ENCODE measurements at regions not wholly inside any gene's neighbourhood (a gene's known extent, or its start where the extent isn't known, plus 50 kb on each side); places are given as distances from the start of the nearest gene placed in this dataset.
A peak's percentile ranks its signal among the peaks of the same experiment; 100 is the strongest.
"Not testable (repeated sequence)": the region's sequence is repeated elsewhere in the genome, so short reads cannot be mapped to it uniquely, and the experiment has no call there.

- Histone ChIP-seq H3K36me3 (ENCODE audit: control insufficient read depth in 4 of 4, insufficient read depth in 4 of 4, low read length in 4 of 4) (no peaks in the 10 kb centered on the region), H3K4me1 (ENCODE audit: control insufficient read depth in 5 of 5, insufficient read depth in 5 of 5, low read length in 5 of 5) (peaks cover 0 to 18% (median 0%) of the 10 kb centered on the region in 5 donors), H3K4me3 (no peak overlapping the region), H3K27me3 (ENCODE audit: control insufficient read depth in 3 of 3, insufficient read depth in 3 of 3, low read length in 2 of 3) (no peaks in the 10 kb centered on the region), H3K27ac (ENCODE audit: low read depth in 1 of 2, low read length in 1 of 2) (no peak overlapping the region), H3K9ac (ENCODE audit: insufficient read depth in 1 of 2, low read length in 2 of 2) (no peak overlapping the region), H3K9me3 (ENCODE audit: control insufficient read depth in 4 of 4, insufficient read depth in 3 of 4, low read length in 3 of 4) (peaks cover 0 to 6% (median 0%) of the 10 kb centered on the region in 4 donors)
- 44 to 82% methylated on average over 2 of the region's 2 CpGs for WGBS, 2 donors
- DNase-seq (no peak), ATAC-seq (ENCODE audit: insufficient read depth, low FRiP score) (no peak)
- no peak for TF ChIP-seq CTCF (IDR thresholded peaks at IDR 0.05; ENCODE audit: control extremely low read depth, extremely low read depth)
These were observed 235.8 kb downstream of the RAP2B start for GRCh38 chr3:153397794-153398193.

- H3K27me3 ChIP-seq (ENCODE audit: control insufficient read depth in 3 of 3, insufficient read depth in 3 of 3, low read length in 2 of 3) = no peaks in the 10 kb centered on the region
- no peak overlapping the region for H3K27ac ChIP-seq (ENCODE audit: low read depth in 1 of 2, low read length in 1 of 2)
- DNase-seq (peak in 2 of 3 donors; percentile 16 to 22), ATAC-seq (ENCODE audit: insufficient read depth, low FRiP score) (no peak)
- H3K4me3 ChIP-seq = no peak overlapping the region
- H3K9ac ChIP-seq (ENCODE audit: insufficient read depth in 1 of 2, low read length in 2 of 2) = no peak overlapping the region
- no peaks in the 10 kb centered on the region for H3K9me3 ChIP-seq (ENCODE audit: control insufficient read depth in 4 of 4, insufficient read depth in 3 of 4, low read length in 3 of 4)
- H3K36me3 ChIP-seq (ENCODE audit: control insufficient read depth in 4 of 4, insufficient read depth in 4 of 4, low read length in 4 of 4) = no peaks in the 10 kb centered on the region
- TF ChIP-seq CTCF (IDR thresholded peaks at IDR 0.05; ENCODE audit: control extremely low read depth, extremely low read depth) = no peak
- H3K4me1 ChIP-seq (ENCODE audit: control insufficient read depth in 5 of 5, insufficient read depth in 5 of 5, low read length in 5 of 5) = peaks cover 0 to 18% (median 0%) of the 10 kb centered on the region in 5 donors
These were observed 237.6 kb downstream of the RAP2B start for GRCh38 chr3:153399636-153400035.

- Histone ChIP-seq H3K27me3 (ENCODE audit: control insufficient read depth in 3 of 3, insufficient read depth in 3 of 3, low read length in 2 of 3) (no peaks in the 10 kb centered on the region), H3K9ac (ENCODE audit: insufficient read depth in 1 of 2, low read length in 2 of 2) (peak overlapping the region in 1 of 2 donors; percentile 26), H3K9me3 (ENCODE audit: control insufficient read depth in 4 of 4, insufficient read depth in 3 of 4, low read length in 3 of 4) (no peaks in the 10 kb centered on the region), H3K36me3 (ENCODE audit: control insufficient read depth in 4 of 4, insufficient read depth in 4 of 4, low read length in 4 of 4) (no peaks in the 10 kb centered on the region), H3K4me1 (ENCODE audit: control insufficient read depth in 5 of 5, insufficient read depth in 5 of 5, low read length in 5 of 5) (peaks cover 0 to 18% (median 0%) of the 10 kb centered on the region in 5 donors), H3K4me3 (no peak overlapping the region), H3K27ac (ENCODE audit: low read depth in 1 of 2, low read length in 1 of 2) (no peak overlapping the region)
- no peak for TF ChIP-seq CTCF (IDR thresholded peaks at IDR 0.05; ENCODE audit: control extremely low read depth, extremely low read depth)
- ATAC-seq (ENCODE audit: insufficient read depth, low FRiP score) (no peak), DNase-seq (peak in 2 of 3 donors; percentile 88 to 92)
These were observed 238.6 kb downstream of the RAP2B start for GRCh38 chr3:153400641-153401040.

- H3K36me3 ChIP-seq (ENCODE audit: control insufficient read depth in 4 of 4, insufficient read depth in 4 of 4, low read length in 4 of 4) = no peaks in the 10 kb centered on the region
- H3K27ac ChIP-seq (ENCODE audit: low read depth in 1 of 2, low read length in 1 of 2) = no peak overlapping the region
- H3K9ac ChIP-seq (ENCODE audit: insufficient read depth in 1 of 2, low read length in 2 of 2) = no peak overlapping the region
- TF ChIP-seq CTCF (IDR thresholded peaks at IDR 0.05; ENCODE audit: control extremely low read depth, extremely low read depth) = no peak
- no peak for ATAC-seq (ENCODE audit: insufficient read depth, low FRiP score)
- H3K27me3 ChIP-seq (ENCODE audit: control insufficient read depth in 3 of 3, insufficient read depth in 3 of 3, low read length in 2 of 3) = no peaks in the 10 kb centered on the region
- peaks cover 0 to 18% (median 0%) of the 10 kb centered on the region in 5 donors for H3K4me1 ChIP-seq (ENCODE audit: control insufficient read depth in 5 of 5, insufficient read depth in 5 of 5, low read length in 5 of 5)
- no peak for DNase-seq
- no peak overlapping the region for H3K4me3 ChIP-seq
- H3K9me3 ChIP-seq (ENCODE audit: control insufficient read depth in 4 of 4, insufficient read depth in 3 of 4, low read length in 3 of 4) = no peaks in the 10 kb centered on the region
- 45 to 91% methylated on average over 2 of the region's 2 CpGs for WGBS, 2 donors
These were observed 242.1 kb downstream of the RAP2B start for GRCh38 chr3:153404157-153404556.

- 94 to 98% methylated on average over 4 of the region's 4 CpGs for WGBS, 2 donors
- not testable (repeated sequence) for H3K4me3 ChIP-seq; DNase-seq; H3K27ac ChIP-seq (ENCODE audit: low read depth in 1 of 2, low read length in 1 of 2); ATAC-seq (ENCODE audit: insufficient read depth, low FRiP score); H3K27me3 ChIP-seq (ENCODE audit: control insufficient read depth in 3 of 3, insufficient read depth in 3 of 3, low read length in 2 of 3); H3K9ac ChIP-seq (ENCODE audit: insufficient read depth in 1 of 2, low read length in 2 of 2); H3K9me3 ChIP-seq (ENCODE audit: control insufficient read depth in 4 of 4, insufficient read depth in 3 of 4, low read length in 3 of 4); H3K36me3 ChIP-seq (ENCODE audit: control insufficient read depth in 4 of 4, insufficient read depth in 4 of 4, low read length in 4 of 4)
- H3K4me1 ChIP-seq (ENCODE audit: control insufficient read depth in 5 of 5, insufficient read depth in 5 of 5, low read length in 5 of 5) = peaks cover 0 to 11% (median 0%) of the 10 kb centered on the region in 5 donors
These were observed 243.3 kb downstream of the RAP2B start for GRCh38 chr3:153405320-153405719.

Data from lung (tissue), 11 donors.